WTC11 (cell line): ENCODE measurements at regions not wholly inside any gene's neighbourhood (a gene's known extent, or its start where the extent isn't known, plus 50 kb on each side); places are given as distances from the start of the nearest gene placed in this dataset.

Experiments
- ATAC-seq: fragments of 200-7000 bp; cut with Tn5 transposase; 2 replicates; pipeline ENCODE4 v1.10.0; 2021; ENCODE audit warnings: mild to moderate bottlenecking, moderate library complexity
- CTCF ChIA-PET: fragments of 300-600 bp; sonication (Branson Sonifier 250); formaldehyde crosslinking; loops from one replicate; lab custom pipeline; 2021; ENCODE audit warnings: antibody characterized with exemption; lab: Charles Lee
- POLR2A ChIA-PET: fragments of 350-600 bp; sonication (Branson Sonifier 250); formaldehyde crosslinking; loops from one replicate; lab custom pipeline; 2021; ENCODE audit warnings: antibody characterized with exemption; lab: Charles Lee
- DNase-seq: peaks from one replicate; pipeline ENCODE4 v3.0.0; 2021; ENCODE audit warnings: low spot score
- H3K27ac Mint-ChIP-seq: 2 replicates; pipeline ENCODE4 v1.8.0; 2021; ENCODE audit warnings: mixed read lengths
- H3K27me3 Mint-ChIP-seq: 2 replicates; pipeline ENCODE4 v1.8.0; 2021; ENCODE audit warnings: low read depth, mild to moderate bottlenecking, moderate library complexity, mixed read lengths
- H3K36me3 Mint-ChIP-seq: 2 replicates; pipeline ENCODE4 v1.8.0; 2021; ENCODE audit warnings: mixed read lengths
- H3K4me1 Mint-ChIP-seq: 2 replicates; pipeline ENCODE4 v1.8.0; 2022; ENCODE audit warnings: mixed read lengths
- H3K4me3 Mint-ChIP-seq: 2 replicates; pipeline ENCODE4 v1.8.0; 2021; ENCODE audit warnings: mild to moderate bottlenecking, moderate library complexity, mixed read lengths
- H3K9me3 Mint-ChIP-seq: 2 replicates; pipeline ENCODE4 v1.8.0; 2021; ENCODE audit warnings: mixed read lengths
- GTF2I ChIP-seq: fragments of 250-450 bp; sonication (Bioruptor Pico); conservative IDR thresholded peaks from 2 replicates; pipeline ENCODE4 v1.4.0; 2021; ENCODE audit warnings: mild to moderate bottlenecking
- KAT7 ChIP-seq: sonication (generic); formaldehyde crosslinking; IDR thresholded peaks from 2 replicates; pipeline ENCODE4 v1.8.1; 2023; ENCODE audit warnings: missing genetic modification reagents, mild to moderate bottlenecking, borderline replicate concordance
- MXD4 ChIP-seq: fragments of 250-450 bp; sonication (Bioruptor Pico); IDR thresholded peaks from 2 replicates; pipeline ENCODE4 v1.8.0; 2021; ENCODE audit warnings: mild to moderate bottlenecking, moderate library complexity, borderline replicate concordance
- OVOL2 ChIP-seq: fragments of 250-450 bp; sonication (Bioruptor Pico); IDR thresholded peaks from 2 replicates; pipeline ENCODE4 v1.9.0; 2021; ENCODE audit warnings: mild to moderate bottlenecking, borderline replicate concordance
- SMAD4 ChIP-seq: sonication (generic); formaldehyde crosslinking; IDR thresholded peaks from 2 replicates; pipeline ENCODE4 v1.8.0; 2022; ENCODE audit warnings: mild to moderate bottlenecking, missing genetic modification reagents
- TEAD4 ChIP-seq: sonication (generic); formaldehyde crosslinking; IDR thresholded peaks from 2 replicates; pipeline ENCODE4 v1.8.0; 2022; ENCODE audit warnings: mild to moderate bottlenecking, missing genetic modification reagents
- ZBTB21 ChIP-seq: sonication (generic); formaldehyde crosslinking; IDR thresholded peaks from 2 replicates; pipeline ENCODE4 v1.8.1; 2023; ENCODE audit warnings: mild to moderate bottlenecking, missing genetic modification reagents, borderline replicate concordance
- ZNF121 ChIP-seq: sonication (generic); formaldehyde crosslinking; IDR thresholded peaks from 2 replicates; pipeline ENCODE4 v1.8.0; 2023; ENCODE audit warnings: missing genetic modification reagents
- ZNF219 ChIP-seq: sonication (generic); formaldehyde crosslinking; IDR thresholded peaks from 2 replicates; pipeline ENCODE4 v1.8.0; 2023; ENCODE audit warnings: missing genetic modification reagents, mild to moderate bottlenecking, borderline replicate concordance
- ZNF396 ChIP-seq: fragments of 250-450 bp; sonication (Bioruptor Pico); IDR thresholded peaks from 2 replicates; pipeline ENCODE4 v1.8.0; 2021; ENCODE audit warnings: mild to moderate bottlenecking, moderate library complexity, borderline replicate concordance
- TF ChIP-seq, protein P1 (sequence below): sonication (generic); formaldehyde crosslinking; IDR thresholded peaks from 2 replicates; pipeline ENCODE4 v1.8.1; 2023; ENCODE audit warnings: mild to moderate bottlenecking, missing genetic modification reagents
- TF ChIP-seq, protein P2 (sequence below): sonication (generic); formaldehyde crosslinking; IDR thresholded peaks from 2 replicates; pipeline ENCODE4 v1.8.0; 2023; ENCODE audit warnings: missing genetic modification reagents
- TF ChIP-seq, protein P3 (sequence below): fragments of 200-600 bp; IDR thresholded peaks from 2 replicates; pipeline ENCODE4 v1.8.0; 2022; ENCODE audit warnings: antibody characterized with exemption
- TF ChIP-seq, protein P4 (sequence below): sonication (generic); formaldehyde crosslinking; IDR thresholded peaks from 2 replicates; pipeline ENCODE4 v1.8.0; 2022; ENCODE audit warnings: mild to moderate bottlenecking, missing genetic modification reagents
- TF ChIP-seq, protein P5 (sequence below): sonication (generic); formaldehyde crosslinking; IDR thresholded peaks from 2 replicates; pipeline ENCODE4 v1.8.1; 2023; ENCODE audit warnings: mild to moderate bottlenecking, missing genetic modification reagents
- TF ChIP-seq, protein P6 (sequence below): sonication (generic); formaldehyde crosslinking; IDR thresholded peaks from 2 replicates; pipeline ENCODE4 v1.8.0; 2022; ENCODE audit warnings: missing genetic modification reagents
- TF ChIP-seq, protein P7 (sequence below): sonication (generic); formaldehyde crosslinking; IDR thresholded peaks from 2 replicates; pipeline ENCODE4 v1.8.1; 2023; ENCODE audit warnings: mild to moderate bottlenecking, missing genetic modification reagents, borderline replicate concordance
- TF ChIP-seq, protein P8 (sequence below): sonication (generic); formaldehyde crosslinking; IDR thresholded peaks from 2 replicates; pipeline ENCODE4 v1.8.1; 2023; ENCODE audit warnings: mild to moderate bottlenecking, missing genetic modification reagents, moderate library complexity

DNA sequence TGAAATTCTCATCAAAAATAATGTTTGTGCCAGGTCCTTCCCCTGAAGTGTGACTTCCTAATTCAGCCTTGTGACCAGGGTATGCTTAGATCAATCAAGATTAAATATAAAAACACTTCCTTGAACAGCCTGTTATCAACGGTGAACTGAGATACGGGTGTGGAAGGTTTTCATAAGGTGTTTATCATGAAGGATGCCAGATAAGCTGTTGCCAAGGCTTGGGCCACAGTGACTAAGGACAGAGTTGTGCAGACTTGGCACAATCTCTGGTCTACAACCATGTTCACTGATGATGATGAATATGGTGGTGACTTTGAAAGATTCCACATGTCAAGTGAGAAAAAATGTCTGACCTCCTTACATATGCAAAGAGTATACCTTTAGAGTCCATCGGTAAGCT, 51.3 kb upstream of the LIN7A start:
- TF ChIP-seq ZNF396 (CRISPR knock-in tag), result no peak
- TF ChIP-seq, protein P1, sequence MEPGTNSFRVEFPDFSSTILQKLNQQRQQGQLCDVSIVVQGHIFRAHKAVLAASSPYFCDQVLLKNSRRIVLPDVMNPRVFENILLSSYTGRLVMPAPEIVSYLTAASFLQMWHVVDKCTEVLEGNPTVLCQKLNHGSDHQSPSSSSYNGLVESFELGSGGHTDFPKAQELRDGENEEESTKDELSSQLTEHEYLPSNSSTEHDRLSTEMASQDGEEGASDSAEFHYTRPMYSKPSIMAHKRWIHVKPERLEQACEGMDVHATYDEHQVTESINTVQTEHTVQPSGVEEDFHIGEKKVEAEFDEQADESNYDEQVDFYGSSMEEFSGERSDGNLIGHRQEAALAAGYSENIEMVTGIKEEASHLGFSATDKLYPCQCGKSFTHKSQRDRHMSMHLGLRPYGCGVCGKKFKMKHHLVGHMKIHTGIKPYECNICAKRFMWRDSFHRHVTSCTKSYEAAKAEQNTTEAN (CRISPR knock-in tag), result no peak
- no peak for TF ChIP-seq OVOL2 (CRISPR knock-in tag)
- TF ChIP-seq, protein P2, sequence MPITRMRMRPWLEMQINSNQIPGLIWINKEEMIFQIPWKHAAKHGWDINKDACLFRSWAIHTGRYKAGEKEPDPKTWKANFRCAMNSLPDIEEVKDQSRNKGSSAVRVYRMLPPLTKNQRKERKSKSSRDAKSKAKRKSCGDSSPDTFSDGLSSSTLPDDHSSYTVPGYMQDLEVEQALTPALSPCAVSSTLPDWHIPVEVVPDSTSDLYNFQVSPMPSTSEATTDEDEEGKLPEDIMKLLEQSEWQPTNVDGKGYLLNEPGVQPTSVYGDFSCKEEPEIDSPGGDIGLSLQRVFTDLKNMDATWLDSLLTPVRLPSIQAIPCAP (CRISPR knock-in tag), result no peak
- TF ChIP-seq, protein P3, sequence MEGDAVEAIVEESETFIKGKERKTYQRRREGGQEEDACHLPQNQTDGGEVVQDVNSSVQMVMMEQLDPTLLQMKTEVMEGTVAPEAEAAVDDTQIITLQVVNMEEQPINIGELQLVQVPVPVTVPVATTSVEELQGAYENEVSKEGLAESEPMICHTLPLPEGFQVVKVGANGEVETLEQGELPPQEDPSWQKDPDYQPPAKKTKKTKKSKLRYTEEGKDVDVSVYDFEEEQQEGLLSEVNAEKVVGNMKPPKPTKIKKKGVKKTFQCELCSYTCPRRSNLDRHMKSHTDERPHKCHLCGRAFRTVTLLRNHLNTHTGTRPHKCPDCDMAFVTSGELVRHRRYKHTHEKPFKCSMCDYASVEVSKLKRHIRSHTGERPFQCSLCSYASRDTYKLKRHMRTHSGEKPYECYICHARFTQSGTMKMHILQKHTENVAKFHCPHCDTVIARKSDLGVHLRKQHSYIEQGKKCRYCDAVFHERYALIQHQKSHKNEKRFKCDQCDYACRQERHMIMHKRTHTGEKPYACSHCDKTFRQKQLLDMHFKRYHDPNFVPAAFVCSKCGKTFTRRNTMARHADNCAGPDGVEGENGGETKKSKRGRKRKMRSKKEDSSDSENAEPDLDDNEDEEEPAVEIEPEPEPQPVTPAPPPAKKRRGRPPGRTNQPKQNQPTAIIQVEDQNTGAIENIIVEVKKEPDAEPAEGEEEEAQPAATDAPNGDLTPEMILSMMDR, result no peak
- TF ChIP-seq, protein P4, sequence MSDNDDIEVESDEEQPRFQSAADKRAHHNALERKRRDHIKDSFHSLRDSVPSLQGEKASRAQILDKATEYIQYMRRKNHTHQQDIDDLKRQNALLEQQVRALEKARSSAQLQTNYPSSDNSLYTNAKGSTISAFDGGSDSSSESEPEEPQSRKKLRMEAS (CRISPR knock-in tag), result no peak
- TF ChIP-seq SMAD4 (CRISPR knock-in tag), result no peak
- no peak for TF ChIP-seq MXD4
- TF ChIP-seq KAT7 (CRISPR knock-in tag), result no peak
- TF ChIP-seq, protein P5, sequence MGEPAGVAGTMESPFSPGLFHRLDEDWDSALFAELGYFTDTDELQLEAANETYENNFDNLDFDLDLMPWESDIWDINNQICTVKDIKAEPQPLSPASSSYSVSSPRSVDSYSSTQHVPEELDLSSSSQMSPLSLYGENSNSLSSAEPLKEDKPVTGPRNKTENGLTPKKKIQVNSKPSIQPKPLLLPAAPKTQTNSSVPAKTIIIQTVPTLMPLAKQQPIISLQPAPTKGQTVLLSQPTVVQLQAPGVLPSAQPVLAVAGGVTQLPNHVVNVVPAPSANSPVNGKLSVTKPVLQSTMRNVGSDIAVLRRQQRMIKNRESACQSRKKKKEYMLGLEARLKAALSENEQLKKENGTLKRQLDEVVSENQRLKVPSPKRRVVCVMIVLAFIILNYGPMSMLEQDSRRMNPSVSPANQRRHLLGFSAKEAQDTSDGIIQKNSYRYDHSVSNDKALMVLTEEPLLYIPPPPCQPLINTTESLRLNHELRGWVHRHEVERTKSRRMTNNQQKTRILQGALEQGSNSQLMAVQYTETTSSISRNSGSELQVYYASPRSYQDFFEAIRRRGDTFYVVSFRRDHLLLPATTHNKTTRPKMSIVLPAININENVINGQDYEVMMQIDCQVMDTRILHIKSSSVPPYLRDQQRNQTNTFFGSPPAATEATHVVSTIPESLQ (CRISPR knock-in tag), result no peak
- no peak for TF ChIP-seq ZNF219 (CRISPR knock-in tag)
- TF ChIP-seq, protein P6, sequence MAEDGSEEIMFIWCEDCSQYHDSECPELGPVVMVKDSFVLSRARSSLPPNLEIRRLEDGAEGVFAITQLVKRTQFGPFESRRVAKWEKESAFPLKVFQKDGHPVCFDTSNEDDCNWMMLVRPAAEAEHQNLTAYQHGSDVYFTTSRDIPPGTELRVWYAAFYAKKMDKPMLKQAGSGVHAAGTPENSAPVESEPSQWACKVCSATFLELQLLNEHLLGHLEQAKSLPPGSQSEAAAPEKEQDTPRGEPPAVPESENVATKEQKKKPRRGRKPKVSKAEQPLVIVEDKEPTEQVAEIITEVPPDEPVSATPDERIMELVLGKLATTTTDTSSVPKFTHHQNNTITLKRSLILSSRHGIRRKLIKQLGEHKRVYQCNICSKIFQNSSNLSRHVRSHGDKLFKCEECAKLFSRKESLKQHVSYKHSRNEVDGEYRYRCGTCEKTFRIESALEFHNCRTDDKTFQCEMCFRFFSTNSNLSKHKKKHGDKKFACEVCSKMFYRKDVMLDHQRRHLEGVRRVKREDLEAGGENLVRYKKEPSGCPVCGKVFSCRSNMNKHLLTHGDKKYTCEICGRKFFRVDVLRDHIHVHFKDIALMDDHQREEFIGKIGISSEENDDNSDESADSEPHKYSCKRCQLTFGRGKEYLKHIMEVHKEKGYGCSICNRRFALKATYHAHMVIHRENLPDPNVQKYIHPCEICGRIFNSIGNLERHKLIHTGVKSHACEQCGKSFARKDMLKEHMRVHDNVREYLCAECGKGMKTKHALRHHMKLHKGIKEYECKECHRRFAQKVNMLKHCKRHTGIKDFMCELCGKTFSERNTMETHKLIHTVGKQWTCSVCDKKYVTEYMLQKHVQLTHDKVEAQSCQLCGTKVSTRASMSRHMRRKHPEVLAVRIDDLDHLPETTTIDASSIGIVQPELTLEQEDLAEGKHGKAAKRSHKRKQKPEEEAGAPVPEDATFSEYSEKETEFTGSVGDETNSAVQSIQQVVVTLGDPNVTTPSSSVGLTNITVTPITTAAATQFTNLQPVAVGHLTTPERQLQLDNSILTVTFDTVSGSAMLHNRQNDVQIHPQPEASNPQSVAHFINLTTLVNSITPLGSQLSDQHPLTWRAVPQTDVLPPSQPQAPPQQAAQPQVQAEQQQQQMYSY (CRISPR knock-in tag), result no peak
- TF ChIP-seq ZBTB21 (CRISPR knock-in tag), result no peak
- TF ChIP-seq GTF2I (CRISPR knock-in tag), result no peak
- TF ChIP-seq, protein P7, sequence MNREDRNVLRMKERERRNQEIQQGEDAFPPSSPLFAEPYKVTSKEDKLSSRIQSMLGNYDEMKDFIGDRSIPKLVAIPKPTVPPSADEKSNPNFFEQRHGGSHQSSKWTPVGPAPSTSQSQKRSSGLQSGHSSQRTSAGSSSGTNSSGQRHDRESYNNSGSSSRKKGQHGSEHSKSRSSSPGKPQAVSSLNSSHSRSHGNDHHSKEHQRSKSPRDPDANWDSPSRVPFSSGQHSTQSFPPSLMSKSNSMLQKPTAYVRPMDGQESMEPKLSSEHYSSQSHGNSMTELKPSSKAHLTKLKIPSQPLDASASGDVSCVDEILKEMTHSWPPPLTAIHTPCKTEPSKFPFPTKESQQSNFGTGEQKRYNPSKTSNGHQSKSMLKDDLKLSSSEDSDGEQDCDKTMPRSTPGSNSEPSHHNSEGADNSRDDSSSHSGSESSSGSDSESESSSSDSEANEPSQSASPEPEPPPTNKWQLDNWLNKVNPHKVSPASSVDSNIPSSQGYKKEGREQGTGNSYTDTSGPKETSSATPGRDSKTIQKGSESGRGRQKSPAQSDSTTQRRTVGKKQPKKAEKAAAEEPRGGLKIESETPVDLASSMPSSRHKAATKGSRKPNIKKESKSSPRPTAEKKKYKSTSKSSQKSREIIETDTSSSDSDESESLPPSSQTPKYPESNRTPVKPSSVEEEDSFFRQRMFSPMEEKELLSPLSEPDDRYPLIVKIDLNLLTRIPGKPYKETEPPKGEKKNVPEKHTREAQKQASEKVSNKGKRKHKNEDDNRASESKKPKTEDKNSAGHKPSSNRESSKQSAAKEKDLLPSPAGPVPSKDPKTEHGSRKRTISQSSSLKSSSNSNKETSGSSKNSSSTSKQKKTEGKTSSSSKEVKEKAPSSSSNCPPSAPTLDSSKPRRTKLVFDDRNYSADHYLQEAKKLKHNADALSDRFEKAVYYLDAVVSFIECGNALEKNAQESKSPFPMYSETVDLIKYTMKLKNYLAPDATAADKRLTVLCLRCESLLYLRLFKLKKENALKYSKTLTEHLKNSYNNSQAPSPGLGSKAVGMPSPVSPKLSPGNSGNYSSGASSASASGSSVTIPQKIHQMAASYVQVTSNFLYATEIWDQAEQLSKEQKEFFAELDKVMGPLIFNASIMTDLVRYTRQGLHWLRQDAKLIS, result no peak
- TF ChIP-seq TEAD4 (CRISPR knock-in tag), result no peak
- TF ChIP-seq, protein P8, sequence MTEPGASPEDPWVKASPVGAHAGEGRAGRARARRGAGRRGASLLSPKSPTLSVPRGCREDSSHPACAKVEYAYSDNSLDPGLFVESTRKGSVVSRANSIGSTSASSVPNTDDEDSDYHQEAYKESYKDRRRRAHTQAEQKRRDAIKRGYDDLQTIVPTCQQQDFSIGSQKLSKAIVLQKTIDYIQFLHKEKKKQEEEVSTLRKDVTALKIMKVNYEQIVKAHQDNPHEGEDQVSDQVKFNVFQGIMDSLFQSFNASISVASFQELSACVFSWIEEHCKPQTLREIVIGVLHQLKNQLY (CRISPR knock-in tag), result no peak
- no peak for TF ChIP-seq ZNF121 (CRISPR knock-in tag)
- POLR2A ChIA-PET, result interaction anchor here (0.9 kb wide), 1 partner anchor 58 kb away, joined by 3 read pairs; no protein-coding TSS in a partner anchor
- Mint-ChIP-seq H3K4me3 (no peak overlapping the region), H3K4me1 (peaks cover 12% of the 10 kb centered on the region), H3K9me3 (no peaks in the 10 kb centered on the region), H3K27me3 (no peaks in the 10 kb centered on the region), H3K27ac (no peak overlapping the region), H3K36me3 (no peaks in the 10 kb centered on the region)
- ATAC-seq, result no peak
- no peak for DNase-seq
- CTCF ChIA-PET, result interaction anchor here (1.5 kb wide), 1 partner anchor 151 kb away, joined by 3 read pairs; no protein-coding TSS in a partner anchor
